GM23248 (cell line): ENCODE measurements at regions not wholly inside any gene's neighbourhood (a gene's known extent, or its start where the extent isn't known, plus 50 kb on each side); places are given as distances from the start of the nearest gene placed in this dataset.

Source experiments
- DNase-seq: peaks from one replicate; pipeline ENCODE4 v3.0.0-alpha.2; 2015
- H2AFZ ChIP-seq: fragments of 200-600 bp; sonication (generic); 2 replicates; pipeline ENCODE4 v1.6.1; 2016; ENCODE audit warnings: antibody characterized with exemption
- H3F3A ChIP-seq: fragments of 200-600 bp; sonication (generic); 2 replicates; pipeline ENCODE4 v1.6.1; 2016; ENCODE audit warnings: mild to moderate bottlenecking, antibody characterized with exemption, mixed run types; ENCODE audit not compliant: insufficient read depth
- H3K27ac ChIP-seq: fragments of 200-600 bp; sonication (generic); 2 replicates; pipeline ENCODE4 v1.5.1; 2016; ENCODE audit warnings: mild to moderate bottlenecking
- H3K27me3 ChIP-seq: fragments of 200-600 bp; sonication (generic); replicated peaks from 2 replicates; pipeline ENCODE4 v1.6.1; 2016; ENCODE audit warnings: mild to moderate bottlenecking; ENCODE audit not compliant: insufficient read depth
- H3K36me3 ChIP-seq: fragments of 200-600 bp; sonication (generic); 2 replicates; pipeline ENCODE4 v1.6.1; 2016; ENCODE audit warnings: low read depth, mild to moderate bottlenecking
- H3K4me1 ChIP-seq: fragments of 200-600 bp; sonication (generic); 2 replicates; pipeline ENCODE4 v1.6.1; 2016; ENCODE audit warnings: mild to moderate bottlenecking; ENCODE audit not compliant: insufficient read depth
- H3K4me2 ChIP-seq: fragments of 200-600 bp; sonication (generic); one replicate; pipeline ENCODE4 v1.6.1; 2016; ENCODE audit warnings: mild to moderate bottlenecking; ENCODE audit not compliant: unreplicated experiment
- H3K4me3 ChIP-seq: fragments of 200-600 bp; sonication (generic); 2 replicates; pipeline ENCODE4 v1.5.1; 2016; ENCODE audit warnings: mild to moderate bottlenecking
- H3K79me2 ChIP-seq: fragments of 200-600 bp; sonication (generic); 2 replicates; pipeline ENCODE4 v1.6.1; 2016; ENCODE audit warnings: mild to moderate bottlenecking; ENCODE audit not compliant: insufficient read depth
- H3K9ac ChIP-seq: fragments of 200-600 bp; sonication (generic); 2 replicates; pipeline ENCODE4 v1.6.1; 2016; ENCODE audit warnings: mild to moderate bottlenecking
- H3K9me2 ChIP-seq: fragments of 200-600 bp; sonication (generic); 2 replicates; pipeline ENCODE4 v1.6.1; 2016; ENCODE audit warnings: mixed run types, mild to moderate bottlenecking, moderate library complexity; ENCODE audit not compliant: insufficient read depth
- H3K9me3 ChIP-seq: fragments of 200-600 bp; sonication (generic); one replicate; pipeline ENCODE4 v1.6.1; 2017; ENCODE audit warnings: low read depth
- H4K20me1 ChIP-seq: fragments of 200-600 bp; sonication (generic); 2 replicates; pipeline ENCODE4 v1.6.0; 2016; ENCODE audit not compliant: insufficient read depth
- EZH2 ChIP-seq: fragments of 200-600 bp; sonication (generic); IDR thresholded peaks from 2 replicates; pipeline ENCODE4 v1.6.1; 2018; ENCODE audit warnings: antibody characterized with exemption, mild to moderate bottlenecking; ENCODE audit not compliant: insufficient read depth, poor library complexity, severe bottlenecking
- EZH2phosphoT487 ChIP-seq: fragments of 200-600 bp; sonication (generic); IDR thresholded peaks from 2 replicates; pipeline ENCODE4 v1.6.1; 2018; ENCODE audit warnings: antibody characterized with exemption, moderate library complexity, mild to moderate bottlenecking, low read depth; ENCODE audit not compliant: insufficient read depth
- WGBS, 2 experiments: methylation state at CpG; one replicate each; pipeline ENCODE4 v1.1.6; 2015 to 2017; ENCODE audit warnings: low lambda C conversion rate in 2 of 2, low coverage in 1 of 2; ENCODE audit errors: missing lambda C conversion rate in 2 of 2; 5-methylcytosine and 5-hydroxymethylcytosine counted together
- in situ Hi-C: fragments of 300-500 bp; cut with MboI; formaldehyde crosslinking; loops from 2 replicates; pipeline ENCODE4 v1.15.0; 2020

DNA sequence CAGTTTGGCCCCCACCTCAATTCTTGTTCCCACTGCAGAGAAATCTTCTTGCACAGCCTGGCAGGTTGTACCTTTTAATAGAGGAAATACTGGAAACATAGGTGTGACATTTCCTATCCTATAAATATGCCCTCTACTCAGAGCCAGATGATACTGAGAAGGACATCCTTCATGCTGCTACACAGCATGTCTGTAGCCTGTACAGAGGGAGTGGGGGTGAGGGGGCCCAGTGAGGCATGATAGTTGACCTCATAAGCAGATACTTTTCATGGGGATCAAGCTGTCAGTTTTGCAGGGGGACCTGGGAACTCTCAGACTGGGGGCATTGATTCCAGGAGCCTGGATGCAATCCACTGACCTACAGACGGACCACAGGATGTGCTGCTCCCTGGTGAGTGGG is 96.2 kb upstream of the TOP1 start:
- Histone ChIP-seq H3K4me3 (no peak overlapping the region), H3K79me2 (no peaks in the 10 kb centered on the region), H4K20me1 (no peaks in the 10 kb centered on the region), H3F3A (no peaks in the 10 kb centered on the region), H3K4me1 (no peaks in the 10 kb centered on the region), H3K9ac (no peak overlapping the region), H3K9me2 (no peaks in the 10 kb centered on the region), H3K9me3 (no peaks in the 10 kb centered on the region), H3K27me3 (no peaks in the 10 kb centered on the region), H3K27ac (no peak overlapping the region), H2AFZ (no peak overlapping the region), H3K4me2 (no peak overlapping the region), H3K36me3 (no peaks in the 10 kb centered on the region)
- 0% methylated on average over 1 of the region's 1 CpG for WGBS, 2 experiments
- no peak for DNase-seq
- in situ Hi-C loops: loop anchor here (10.0 to 25.0 kb wide), 2 partner anchors 198 to 1520 kb away; no protein-coding TSS in a partner anchor
- TF ChIP-seq EZH2 (no peak), EZH2phosphoT487 (no peak)

DNA sequence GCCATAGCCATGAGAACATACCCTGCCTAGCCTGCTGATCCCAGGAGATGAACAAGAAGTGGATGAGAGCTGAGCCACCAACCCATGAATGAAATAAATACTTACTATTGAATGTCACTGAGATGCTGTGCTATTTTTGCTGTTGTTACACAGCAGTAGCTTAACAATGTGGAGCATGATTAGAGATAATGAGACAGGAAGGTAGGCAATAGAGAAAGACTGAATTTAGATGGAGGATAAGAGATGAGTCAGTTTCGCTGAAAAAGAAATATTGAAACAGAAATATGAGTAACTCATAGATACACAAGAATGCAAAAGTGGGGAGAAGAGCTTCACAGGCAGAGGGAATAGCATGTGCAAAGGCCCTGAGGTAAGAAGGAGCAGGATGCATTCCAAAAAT is 94.9 kb upstream of the TOP1 start:
- H3K27ac ChIP-seq: no peak overlapping the region
- in situ Hi-C loops: loop anchor here (10.0 to 25.0 kb wide), 2 partner anchors 199 to 1521 kb away; no protein-coding TSS in a partner anchor
- 60 to 71% methylated on average over 1 of the region's 1 CpG for WGBS, 2 experiments

DNA sequence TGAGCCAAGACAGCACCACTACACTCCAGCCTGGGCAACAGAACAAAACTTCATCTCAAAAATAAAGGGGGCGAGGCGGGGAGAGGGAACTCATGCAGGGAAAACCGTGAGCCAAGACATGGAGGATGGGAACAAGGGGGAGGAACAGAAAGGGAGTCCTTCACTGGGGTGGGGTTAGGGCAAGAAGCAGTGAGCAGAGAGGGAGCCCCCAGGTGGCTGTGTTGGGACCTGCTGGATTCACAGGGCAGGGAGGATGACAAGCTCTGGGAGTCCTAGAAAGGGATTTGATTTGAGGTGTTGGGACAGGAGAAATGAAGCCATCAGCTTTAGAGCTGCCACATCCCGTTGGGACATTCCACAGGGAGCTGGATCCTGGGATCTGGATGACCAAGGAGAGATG is 90.6 kb upstream of the TOP1 start:
- no peak overlapping the region for H3K4me2 ChIP-seq
- no peaks in the 10 kb centered on the region for H3F3A ChIP-seq
- no peaks in the 10 kb centered on the region for H3K36me3 ChIP-seq
- no peaks in the 10 kb centered on the region for H3K9me2 ChIP-seq
- no peaks in the 10 kb centered on the region for H3K4me1 ChIP-seq
- in situ Hi-C loops: loop anchor here (10.0 to 25.0 kb wide), 2 partner anchors 203 to 1526 kb away; no protein-coding TSS in a partner anchor
- no peak overlapping the region for H2AFZ ChIP-seq
- H3K27ac ChIP-seq: no peak overlapping the region
- TF ChIP-seq EZH2phosphoT487: no peak
- TF ChIP-seq EZH2: no peak
- no peak overlapping the region for H3K4me3 ChIP-seq
- H3K27me3 ChIP-seq: no peaks in the 10 kb centered on the region
- DNase-seq: no peak
- 68 to 73% methylated on average over 4 of the region's 4 CpGs for WGBS, 2 experiments
- H4K20me1 ChIP-seq: no peaks in the 10 kb centered on the region
- no peaks in the 10 kb centered on the region for H3K79me2 ChIP-seq
- H3K9ac ChIP-seq: no peak overlapping the region
- H3K9me3 ChIP-seq: no peaks in the 10 kb centered on the region

More for the DNA sequence above, 94.9 kb upstream of the TOP1 start:
- Histone ChIP-seq H3K4me3 (no peak overlapping the region), H3K4me1 (no peaks in the 10 kb centered on the region), H3F3A (no peaks in the 10 kb centered on the region), H3K4me2 (no peak overlapping the region), H3K9me3 (no peaks in the 10 kb centered on the region), H3K9me2 (no peaks in the 10 kb centered on the region), H2AFZ (no peak overlapping the region), H3K27me3 (no peaks in the 10 kb centered on the region), H3K36me3 (no peaks in the 10 kb centered on the region), H4K20me1 (no peaks in the 10 kb centered on the region), H3K9ac (no peak overlapping the region), H3K79me2 (no peaks in the 10 kb centered on the region)
- TF ChIP-seq EZH2phosphoT487 (no peak), EZH2 (no peak)
- no peak for DNase-seq

DNA sequence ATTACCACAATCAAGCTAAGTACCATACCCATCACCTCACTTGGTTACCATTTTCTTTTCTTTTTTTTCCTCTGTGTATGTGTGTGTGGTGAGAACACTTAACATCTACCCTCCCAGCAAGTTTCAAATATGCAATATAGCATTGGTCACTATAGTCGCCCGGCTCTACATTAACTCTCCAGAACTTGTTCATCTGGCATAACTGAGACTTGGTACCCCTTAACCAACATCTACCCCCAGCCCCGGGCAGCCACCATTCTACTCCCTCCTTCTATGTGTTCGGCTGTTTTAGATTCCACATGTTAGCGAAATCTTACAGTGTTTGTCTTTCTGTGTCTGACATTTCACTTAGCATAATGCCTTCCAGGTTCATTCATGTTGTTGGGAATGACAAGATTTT is 89.0 kb upstream of the TOP1 start:
- WGBS, 2 experiments: 78 to 80% methylated on average over 5 of the region's 5 CpGs
- Histone ChIP-seq H3K4me1 (no peaks in the 10 kb centered on the region), H2AFZ (no peak overlapping the region), H3K27ac (no peak overlapping the region), H3K9ac (no peak overlapping the region), H4K20me1 (no peaks in the 10 kb centered on the region), H3K4me3 (no peak overlapping the region), H3K36me3 (no peaks in the 10 kb centered on the region), H3K9me3 (no peaks in the 10 kb centered on the region), H3K27me3 (no peaks in the 10 kb centered on the region), H3K79me2 (no peaks in the 10 kb centered on the region), H3K4me2 (no peak overlapping the region), H3F3A (no peaks in the 10 kb centered on the region), H3K9me2 (no peaks in the 10 kb centered on the region)
- TF ChIP-seq EZH2 (no peak), EZH2phosphoT487 (no peak)
- in situ Hi-C loops: loop anchor here (10.0 to 25.0 kb wide), 2 partner anchors 205 to 1527 kb away; no protein-coding TSS in a partner anchor
- no peak for DNase-seq
